ENCODE measurements at regions not wholly inside any gene's neighbourhood (a gene's known extent, or its start where the extent isn't known, plus 50 kb on each side); places are given as distances from the start of the nearest gene placed in this dataset.
"Not testable (repeated sequence)": the region's sequence is repeated elsewhere in the genome, so short reads cannot be mapped to it uniquely, and the experiment has no call there.

DNA sequence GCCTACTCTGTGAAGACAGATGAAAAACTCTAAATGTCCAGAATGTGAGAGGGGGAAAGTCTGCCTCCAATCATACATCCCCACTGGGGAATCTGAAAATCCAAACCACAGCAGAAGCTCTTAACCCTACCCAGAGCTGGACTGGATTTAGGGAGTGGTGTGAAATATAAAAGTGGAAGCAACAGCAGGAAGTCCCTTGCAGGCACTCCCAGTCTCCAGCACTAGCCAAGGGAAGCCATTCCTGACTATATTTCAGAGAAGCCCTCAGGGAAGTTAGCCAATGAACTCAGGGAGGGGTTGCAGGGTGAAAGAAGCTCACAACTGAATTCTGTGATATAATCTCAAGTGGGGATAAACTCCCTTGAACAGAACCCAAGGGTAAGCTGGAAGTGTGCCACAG lies 51.5 kb downstream of the CRPPA start:
- DNase-seq (ENCODE audit: low read depth): no peak
- H3K4me3 ChIP-seq (ENCODE audit: low read depth, low read length): no peak overlapping the region
- TF ChIP-seq, protein P1, sequence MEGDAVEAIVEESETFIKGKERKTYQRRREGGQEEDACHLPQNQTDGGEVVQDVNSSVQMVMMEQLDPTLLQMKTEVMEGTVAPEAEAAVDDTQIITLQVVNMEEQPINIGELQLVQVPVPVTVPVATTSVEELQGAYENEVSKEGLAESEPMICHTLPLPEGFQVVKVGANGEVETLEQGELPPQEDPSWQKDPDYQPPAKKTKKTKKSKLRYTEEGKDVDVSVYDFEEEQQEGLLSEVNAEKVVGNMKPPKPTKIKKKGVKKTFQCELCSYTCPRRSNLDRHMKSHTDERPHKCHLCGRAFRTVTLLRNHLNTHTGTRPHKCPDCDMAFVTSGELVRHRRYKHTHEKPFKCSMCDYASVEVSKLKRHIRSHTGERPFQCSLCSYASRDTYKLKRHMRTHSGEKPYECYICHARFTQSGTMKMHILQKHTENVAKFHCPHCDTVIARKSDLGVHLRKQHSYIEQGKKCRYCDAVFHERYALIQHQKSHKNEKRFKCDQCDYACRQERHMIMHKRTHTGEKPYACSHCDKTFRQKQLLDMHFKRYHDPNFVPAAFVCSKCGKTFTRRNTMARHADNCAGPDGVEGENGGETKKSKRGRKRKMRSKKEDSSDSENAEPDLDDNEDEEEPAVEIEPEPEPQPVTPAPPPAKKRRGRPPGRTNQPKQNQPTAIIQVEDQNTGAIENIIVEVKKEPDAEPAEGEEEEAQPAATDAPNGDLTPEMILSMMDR (IDR thresholded peaks at IDR 0.05; ENCODE audit: insufficient read depth, low read depth, low read length): no peak

DNA sequence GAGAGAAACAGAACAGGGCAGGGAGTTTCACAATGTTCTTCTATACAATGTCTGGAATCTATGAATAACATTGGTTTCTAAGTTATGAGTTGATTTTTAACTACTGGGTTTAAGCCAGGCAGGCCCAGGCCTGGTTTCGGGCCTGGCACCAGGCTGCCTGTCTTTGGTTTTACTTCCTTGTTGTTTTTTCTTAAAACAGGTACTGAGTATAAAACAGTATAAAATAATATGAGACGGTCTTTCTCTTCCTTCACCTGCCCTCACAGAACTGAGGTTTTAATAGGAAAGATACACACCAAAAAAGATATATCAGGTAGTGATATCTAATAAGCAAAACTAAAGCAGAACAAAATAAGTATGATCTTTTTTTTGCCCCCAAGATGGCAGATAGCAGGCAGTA lies 52.0 kb downstream of the CRPPA start:
- DNase-seq (ENCODE audit: low read depth); H3K4me3 ChIP-seq (ENCODE audit: low read depth, low read length): not testable (repeated sequence)

DNA sequence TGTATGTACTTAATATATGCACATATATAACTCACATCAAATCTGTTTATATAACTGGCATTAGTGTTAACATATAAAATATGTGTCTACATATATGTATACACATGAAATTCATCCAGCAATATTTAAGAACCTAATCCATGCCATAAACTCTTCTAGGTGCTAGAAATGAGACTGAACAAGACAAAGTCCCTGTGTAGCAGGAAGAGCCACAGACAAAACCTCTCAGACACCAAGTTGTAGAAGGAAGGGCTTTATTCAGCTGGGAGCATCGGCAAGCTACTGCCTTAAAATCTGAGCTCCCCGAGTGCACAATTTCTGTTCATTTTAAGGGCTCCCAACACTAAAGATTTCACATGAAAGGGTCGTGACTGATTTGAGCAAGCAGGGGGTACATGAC lies 52.5 kb downstream of the CRPPA start:
- no peak for DNase-seq (ENCODE audit: low read depth)
- no peak overlapping the region for H3K4me3 ChIP-seq (ENCODE audit: low read depth, low read length)
- TF ChIP-seq, protein P1 (IDR thresholded peaks at IDR 0.05; ENCODE audit: insufficient read depth, low read depth, low read length): no peak

DNA sequence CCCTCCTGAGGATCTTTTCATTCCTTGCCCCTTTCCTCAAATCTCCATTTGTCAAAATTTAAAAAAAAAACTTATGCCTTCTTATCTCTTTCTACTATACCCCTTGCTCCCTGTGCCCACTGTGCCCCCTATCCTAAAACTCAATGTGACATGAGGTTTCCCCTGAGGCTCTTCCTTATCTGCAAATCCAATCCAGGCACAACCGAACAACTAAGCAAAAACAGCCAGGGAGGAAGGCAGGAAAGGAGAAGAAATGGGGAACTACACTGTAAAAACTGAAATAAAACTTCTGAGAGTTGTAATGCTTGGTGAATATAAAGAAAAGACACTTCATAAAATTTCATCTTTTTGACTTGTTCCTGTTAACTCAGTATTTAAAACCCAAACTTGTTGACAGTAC lies 54.2 kb downstream of the CRPPA start:
- no peak for DNase-seq (ENCODE audit: low read depth)
- TF ChIP-seq, protein P1 (IDR thresholded peaks at IDR 0.05; ENCODE audit: insufficient read depth, low read depth, low read length): no peak
- H3K4me3 ChIP-seq (ENCODE audit: low read depth, low read length): no peak overlapping the region

DNA sequence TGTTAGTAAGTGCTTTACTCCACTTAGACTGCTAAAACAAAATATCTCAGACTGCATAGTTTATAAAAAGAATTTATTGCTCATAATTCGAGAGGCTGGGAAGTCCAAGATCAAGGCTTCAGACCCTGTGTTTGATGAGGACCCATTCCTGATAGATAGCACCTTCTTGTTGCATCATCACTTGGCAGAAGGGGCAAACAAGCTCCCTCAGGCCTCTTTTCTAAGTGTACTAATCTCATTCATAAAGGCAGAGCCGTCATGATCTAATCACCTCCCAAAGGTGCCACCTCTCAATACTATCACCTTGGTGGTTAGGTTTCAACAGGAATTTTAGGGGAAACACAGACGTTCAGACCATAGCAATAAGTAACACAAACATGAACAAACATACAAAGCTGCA lies 55.4 kb downstream of the CRPPA start:
- no peak overlapping the region for H3K4me3 ChIP-seq (ENCODE audit: low read depth, low read length)
- TF ChIP-seq, protein P1 (IDR thresholded peaks at IDR 0.05; ENCODE audit: insufficient read depth, low read depth, low read length): no peak
- no peak for DNase-seq (ENCODE audit: low read depth)

DNA sequence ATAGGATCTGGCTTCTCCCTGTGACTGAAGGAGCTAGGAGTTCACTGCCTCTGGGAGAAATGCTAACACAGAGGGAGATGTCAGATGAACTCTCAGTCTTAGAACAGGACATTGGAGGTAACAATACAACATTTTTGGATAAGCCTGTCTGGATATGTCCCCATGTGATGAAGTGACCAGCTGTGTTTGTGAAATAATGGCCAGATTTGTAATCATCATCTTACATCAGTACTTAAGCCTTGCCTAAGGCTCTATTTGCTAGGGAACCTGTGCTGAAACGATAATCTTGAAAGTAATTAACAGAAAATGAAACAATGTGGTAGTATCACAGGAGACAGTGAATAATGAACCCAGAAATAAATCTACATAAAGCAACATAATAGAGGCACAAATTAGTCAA lies 56.2 kb downstream of the CRPPA start:
- TF ChIP-seq, protein P1 (IDR thresholded peaks at IDR 0.05; ENCODE audit: insufficient read depth, low read depth, low read length): no peak
- H3K4me3 ChIP-seq (ENCODE audit: low read depth, low read length): no peak overlapping the region
- peak; percentile 27 for DNase-seq (ENCODE audit: low read depth)

DNA sequence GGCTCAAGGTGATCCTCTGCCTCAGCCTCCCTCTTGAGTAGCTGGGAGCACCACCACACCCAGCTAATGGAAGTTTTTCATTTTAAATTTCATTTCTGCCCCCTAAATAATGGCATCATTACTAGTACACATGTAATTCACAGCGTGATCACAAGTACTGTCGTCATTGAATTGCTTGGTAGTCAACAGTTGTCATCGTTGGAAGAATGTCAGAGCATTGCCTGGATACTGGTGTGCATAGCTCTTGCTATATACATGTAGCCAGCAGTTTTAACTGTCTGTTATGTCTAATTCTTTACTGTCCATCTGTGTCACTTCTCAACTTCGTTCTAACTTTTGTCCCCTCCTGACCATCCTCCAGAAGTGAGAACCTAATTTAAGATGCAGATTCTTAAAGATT lies 62.1 kb downstream of the CRPPA start:
- peak; percentile 32 for DNase-seq (ENCODE audit: low read depth)

More for the DNA sequence above, 62.1 kb downstream of the CRPPA start:
- no peak overlapping the region for H3K4me3 ChIP-seq (ENCODE audit: low read depth, low read length)
- TF ChIP-seq, protein P1 (IDR thresholded peaks at IDR 0.05; ENCODE audit: insufficient read depth, low read depth, low read length): no peak

Data from fibroblast of villous mesenchyme (primary cell).